Motor neuron (in vitro differentiated cells): ENCODE measurements at regions not wholly inside any gene's neighbourhood (a gene's known extent, or its start where the extent isn't known, plus 50 kb on each side); places are given as distances from the start of the nearest gene placed in this dataset.
"Not testable (repeated sequence)": the region's sequence is repeated elsewhere in the genome, so short reads cannot be mapped to it uniquely, and the experiment has no call there.

Source experiments
- ATAC-seq, 8 experiments: fragments of 200-7000 bp; cut with Tn5 transposase; replicated peaks in 6 of 8; 2 replicates each; pipeline ENCODE4 v1.8.0; 2021; ENCODE audit warnings: mild to moderate bottlenecking in 8 of 8, moderate library complexity in 8 of 8
- H3K27ac ChIP-seq, 2 donors: fragments of 250-450 bp; sonication (Bioruptor Pico); 2 replicates each; pipeline ENCODE4 v1.9.0; 2021; ENCODE audit warnings: antibody characterized with exemption in 2 of 2, mild to moderate bottlenecking in 2 of 2, moderate library complexity in 1 of 2
- H3K4me1 ChIP-seq, 2 donors: fragments of 250-450 bp; sonication (Bioruptor Pico); replicated peaks in 1 of 2; 2 replicates each; pipeline ENCODE4 v1.6.1; 2021; ENCODE audit warnings: antibody characterized with exemption in 2 of 2, mild to moderate bottlenecking in 2 of 2, moderate library complexity in 1 of 2
- H3K4me3 ChIP-seq, 5 donors: fragments of 250-450 bp; sonication (Bioruptor Pico); 2 replicates each; pipeline ENCODE4 v1.9.0; 2021; ENCODE audit warnings: antibody characterized with exemption in 5 of 5, mild to moderate bottlenecking in 5 of 5, moderate library complexity in 4 of 5
- WGBS, 10 experiments: fragments of 450-650 bp; shearing (Covaris generic); methylation state at CpG; one replicate each; pipeline ENCODE4 v1.0.0; 2022; 5-methylcytosine and 5-hydroxymethylcytosine counted together
- in situ Hi-C, 9 experiments: fragments of 400-800 bp; cut with MboI; loops; one replicate each; pipeline ENCODE4 v1.15.0; 2021; ENCODE audit warnings: low sequenced_read_pairs in 9 of 9, low pct_unique_long_range_greater_than_20kb in 2 of 9; ENCODE audit not compliant: unreplicated experiment in 9 of 9

DNA sequence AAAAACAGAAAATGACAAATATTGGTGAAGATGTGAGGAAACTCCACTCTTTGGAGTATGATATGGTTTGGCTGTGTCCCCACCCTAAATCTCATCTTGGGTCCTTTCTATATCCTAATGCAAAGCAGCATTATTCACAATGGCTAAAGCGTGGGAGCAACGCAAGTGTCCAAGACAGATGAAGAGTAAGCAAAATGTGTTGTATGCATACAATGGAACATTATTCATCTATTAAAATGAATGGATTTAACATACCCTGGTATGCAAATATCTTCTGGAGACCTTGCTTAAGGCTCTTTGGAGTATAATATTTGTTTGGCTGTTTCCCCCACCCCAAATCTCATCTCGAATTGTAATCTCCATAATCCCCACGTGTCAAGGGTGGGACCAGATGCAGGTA lies 839.8 kb upstream of the POM121L12 start:
- peak in 3 of 8 experiments; percentile 50 to 73 (median 53) for ATAC-seq
- in situ Hi-C loops: no loop called here
- Histone ChIP-seq H3K4me1 (no peaks in the 10 kb centered on the region), H3K4me3 (no peak overlapping the region), H3K27ac (no peak overlapping the region)
- 0 to 100% (median 71%) methylated on average over 1 to 4 of the region's 4 CpGs; no CpG with 5 or more reads in 2 of the 10 experiments for WGBS, 10 experiments

DNA sequence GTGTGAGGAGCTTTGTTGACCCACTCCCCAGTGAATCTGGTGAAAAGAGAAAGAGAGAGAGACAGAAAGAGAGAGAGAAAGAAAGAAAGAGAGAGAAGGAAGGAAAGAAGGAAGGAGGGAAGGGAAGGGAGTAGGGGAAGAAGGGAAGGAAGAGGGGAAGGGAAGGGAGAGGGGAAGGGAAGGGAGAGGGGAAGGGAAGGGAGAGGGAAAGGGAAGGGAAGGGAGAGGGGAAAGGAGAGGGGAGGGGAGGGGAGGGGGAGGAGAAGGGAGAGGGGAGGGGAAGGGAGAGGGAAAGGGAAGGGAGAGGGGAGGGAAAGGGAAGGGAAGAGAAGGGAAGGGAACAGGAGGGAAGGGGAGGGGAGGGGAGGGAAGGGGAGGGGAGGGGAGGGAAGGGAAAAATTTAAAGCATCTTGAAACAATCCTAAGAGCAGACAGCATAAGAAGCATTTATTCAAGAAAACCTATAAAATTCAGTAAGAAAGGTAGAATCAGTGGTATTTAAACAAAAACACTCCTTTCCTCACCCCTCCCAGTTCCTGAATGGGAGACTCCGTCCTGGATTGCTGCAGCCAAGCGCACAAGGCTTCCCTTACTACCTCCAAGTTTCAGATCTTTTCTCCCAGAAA lies 846.2 kb upstream of the POM121L12 start:
- no peaks in the 10 kb centered on the region for H3K4me1 ChIP-seq
- 67 to 100% (median 83%) methylated on average over 1 to 2 of the region's 2 CpGs; no CpG with 5 or more reads in 6 of the 10 experiments for WGBS, 10 experiments

DNA sequence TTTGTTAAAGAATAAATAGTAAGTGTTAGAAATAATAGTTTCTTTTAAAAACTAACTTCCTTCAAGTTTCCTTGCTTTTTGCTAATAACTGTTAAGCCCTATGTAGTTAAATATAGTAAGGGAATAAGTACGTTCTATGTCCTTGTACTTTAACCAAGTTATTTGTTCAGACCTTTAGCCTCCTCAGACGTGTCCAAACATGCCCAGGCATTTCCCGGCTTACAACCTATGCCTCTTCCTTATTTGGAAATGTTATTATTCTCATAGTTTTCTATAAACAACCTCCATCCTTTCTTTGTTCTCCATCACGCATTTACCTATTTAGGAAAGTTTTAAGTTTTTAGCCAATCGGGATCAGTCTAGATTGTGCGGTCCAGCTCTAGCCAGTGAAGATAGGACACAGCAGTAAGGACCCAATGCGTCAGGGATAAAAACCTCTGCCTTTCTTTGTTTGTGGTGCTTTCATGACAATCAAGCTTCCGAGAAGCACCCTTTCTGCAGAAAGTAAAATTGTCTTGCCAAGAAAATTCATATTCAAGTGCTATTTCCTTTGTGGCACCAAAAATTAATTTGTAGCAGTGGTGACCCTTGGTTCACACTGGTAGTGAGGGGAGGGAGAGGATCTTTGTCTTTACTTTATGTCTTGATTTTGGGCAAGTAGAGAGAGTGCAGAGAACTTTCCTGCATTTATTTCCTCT lies 851.3 kb upstream of the POM121L12 start:
- no peaks in the 10 kb centered on the region for H3K4me1 ChIP-seq
- in situ Hi-C loops: no loop called here
- WGBS, 10 experiments: 21 to 100% (median 82%) methylated on average over 1 to 8 of the region's 8 CpGs
- H3K27ac ChIP-seq: no peak overlapping the region
- H3K4me3 ChIP-seq: no peak overlapping the region
- no peak for ATAC-seq

More for the DNA sequence above, 846.2 kb upstream of the POM121L12 start:
- in situ Hi-C loops: no loop called here
- Histone ChIP-seq H3K4me3 (no peak overlapping the region), H3K27ac (no peak overlapping the region)
- no peak for ATAC-seq

DNA sequence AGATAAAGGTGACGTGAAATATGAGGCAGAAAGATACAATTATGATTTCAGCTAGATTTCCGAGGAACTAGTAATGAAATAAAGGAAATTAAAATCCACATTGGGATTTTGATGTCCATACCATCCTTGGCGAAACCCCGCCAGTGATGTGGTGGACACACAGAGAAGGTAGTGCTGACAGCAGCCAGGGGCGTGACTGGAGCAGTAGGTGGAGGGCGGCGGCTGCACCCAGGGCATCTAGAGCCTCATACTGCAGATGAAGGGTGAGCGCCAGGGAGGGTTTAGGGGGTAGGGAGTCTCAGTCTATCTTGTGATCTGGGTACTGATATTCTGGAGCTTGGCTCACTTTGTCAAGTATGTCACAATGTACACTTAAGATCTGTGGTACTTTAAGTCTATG lies 855.5 kb upstream of the POM121L12 start:
- ATAC-seq: no peak
- 4 to 100% (median 87%) methylated on average over 2 to 8 of the region's 8 CpGs; no CpG with 5 or more reads in 1 of the 10 experiments for WGBS, 10 experiments
- H3K4me3 ChIP-seq: no peak overlapping the region
- H3K27ac ChIP-seq: no peak overlapping the region
- no peaks in the 10 kb centered on the region for H3K4me1 ChIP-seq
- in situ Hi-C loops: no loop called here

DNA sequence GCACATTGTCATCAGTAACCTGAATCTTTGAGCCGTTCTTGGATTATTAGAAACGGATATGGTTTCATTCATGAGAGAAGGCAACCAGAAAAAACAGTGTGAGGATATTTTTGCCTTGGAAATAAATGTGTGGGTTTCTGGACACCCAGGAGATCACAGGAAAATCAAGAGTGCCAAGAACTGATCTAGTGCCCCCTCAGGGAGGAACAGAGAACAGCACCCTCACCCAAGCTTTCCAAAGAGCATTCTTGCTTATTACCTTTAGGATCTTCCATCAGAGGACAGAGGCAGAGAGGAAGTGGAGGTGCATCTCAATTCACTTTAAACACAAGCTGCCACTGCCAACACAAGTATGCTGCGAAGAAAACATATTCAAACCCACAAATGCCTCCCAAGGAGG lies 851.5 kb upstream of the COBL start:
- H3K27ac ChIP-seq: no peak overlapping the region
- peaks cover 0 to 4% of the 10 kb centered on the region in 2 donors for H3K4me1 ChIP-seq
- ATAC-seq: no peak
- 0 to 100% (median 74%) methylated on average over 1 to 3 of the region's 3 CpGs; no CpG with 5 or more reads in 2 of the 10 experiments for WGBS, 10 experiments
- in situ Hi-C loops: no loop called here
- no peak overlapping the region for H3K4me3 ChIP-seq

DNA sequence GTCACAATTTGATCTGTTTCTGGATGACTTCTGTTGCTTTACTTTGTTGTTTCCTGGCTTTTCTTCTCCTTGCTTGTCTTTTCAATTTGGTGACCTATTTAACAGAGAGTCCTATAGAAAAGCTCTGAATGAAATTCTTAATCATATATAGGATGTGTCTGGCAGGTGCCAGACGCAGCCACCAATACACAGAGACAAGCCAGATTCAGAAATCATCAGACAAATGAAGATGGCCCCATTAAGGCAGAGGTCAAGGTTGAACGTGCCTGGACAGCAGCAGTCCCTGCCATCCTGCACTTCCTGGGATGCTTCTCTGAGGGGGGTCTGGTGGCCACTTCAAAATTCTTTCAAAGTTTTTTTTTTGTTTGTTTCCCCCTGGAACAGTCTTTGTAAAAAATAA lies 846.7 kb upstream of the COBL start:
- WGBS, 10 experiments: 0 to 100% (median 11%) methylated on average over 1 to 2 of the region's 2 CpGs; no CpG with 5 or more reads in 3 of the 10 experiments
- H3K4me1 ChIP-seq: no peaks in the 10 kb centered on the region
- no peak overlapping the region for H3K4me3 ChIP-seq
- in situ Hi-C loops: no loop called here
- ATAC-seq: no peak
- H3K27ac ChIP-seq: no peak overlapping the region

DNA sequence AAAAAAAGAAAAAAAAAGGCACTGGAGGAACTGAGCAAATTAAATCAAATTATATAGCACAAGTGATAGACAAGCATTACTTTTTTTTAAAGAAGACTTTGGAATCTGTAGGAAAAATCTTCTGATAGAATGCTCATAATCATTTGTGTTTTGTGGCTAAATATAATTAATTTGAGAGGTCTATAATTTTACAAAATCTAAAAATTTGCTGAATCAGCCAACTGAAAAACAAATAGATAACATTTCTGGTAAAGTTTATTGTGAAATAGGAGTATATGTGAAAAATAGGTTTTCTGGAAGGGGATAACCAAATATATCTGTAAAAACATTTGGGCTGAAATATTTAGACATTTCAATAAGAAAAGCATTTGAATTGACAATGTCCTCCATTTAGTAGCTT lies 844.9 kb upstream of the COBL start:
- Histone ChIP-seq H3K4me3 (no peak overlapping the region), H3K4me1 (no peaks in the 10 kb centered on the region), H3K27ac (no peak overlapping the region)
- ATAC-seq: no peak
- in situ Hi-C loops: no loop called here

DNA sequence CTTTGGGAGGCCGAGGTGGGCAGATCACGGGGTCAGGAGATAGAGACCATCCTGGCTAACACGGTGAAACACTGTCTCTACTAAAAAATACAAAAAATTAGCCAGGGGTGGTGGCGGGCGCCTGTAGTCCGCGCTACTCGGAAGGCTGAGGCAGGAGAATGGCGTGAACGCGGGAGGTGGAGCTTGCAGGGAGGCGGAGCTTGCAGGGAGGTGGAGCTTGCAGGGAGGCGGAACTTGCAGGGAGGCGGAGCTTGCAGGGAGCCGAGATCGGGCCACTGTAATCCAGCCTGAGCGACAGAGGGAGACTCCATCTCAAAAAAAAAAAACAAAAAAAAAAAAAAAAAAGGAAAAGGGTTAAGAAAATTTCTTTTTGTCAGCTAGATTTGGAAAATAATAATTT lies 842.8 kb upstream of the COBL start:
- H3K4me1 ChIP-seq, ATAC-seq, in situ Hi-C loops, H3K27ac ChIP-seq, H3K4me3 ChIP-seq: not testable (repeated sequence)
- WGBS, 10 experiments: 50 to 99% (median 95%) methylated on average over 4 to 12 of the region's 17 CpGs; no CpG with 5 or more reads in 3 of the 10 experiments

DNA sequence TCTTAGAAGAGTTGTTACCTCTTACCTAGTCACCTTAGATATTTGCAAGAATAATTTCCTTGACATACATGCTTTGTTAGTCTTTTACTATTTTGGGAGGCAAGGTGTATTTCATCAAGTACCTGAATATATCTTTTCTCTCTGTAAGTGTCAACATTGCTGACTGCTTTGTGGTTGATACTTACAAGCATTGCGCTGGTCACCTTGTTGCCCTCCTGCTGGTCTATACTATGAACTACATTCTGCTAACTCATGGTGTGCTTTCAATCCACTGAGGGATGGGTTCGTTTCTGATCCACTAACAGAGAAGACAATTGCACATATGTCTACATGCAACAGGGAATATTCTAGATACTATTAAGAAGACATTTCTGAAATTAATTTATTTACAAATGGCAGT lies 837.8 kb upstream of the COBL start:
- no peak overlapping the region for H3K4me3 ChIP-seq
- in situ Hi-C loops: no loop called here
- peaks cover 7% of the 10 kb centered on the region in 2 donors for H3K4me1 ChIP-seq
- H3K27ac ChIP-seq: no peak overlapping the region
- WGBS, 10 experiments: 0 to 100% (median 85%) methylated on average over 1 to 2 of the region's 2 CpGs
- ATAC-seq: no peak

DNA sequence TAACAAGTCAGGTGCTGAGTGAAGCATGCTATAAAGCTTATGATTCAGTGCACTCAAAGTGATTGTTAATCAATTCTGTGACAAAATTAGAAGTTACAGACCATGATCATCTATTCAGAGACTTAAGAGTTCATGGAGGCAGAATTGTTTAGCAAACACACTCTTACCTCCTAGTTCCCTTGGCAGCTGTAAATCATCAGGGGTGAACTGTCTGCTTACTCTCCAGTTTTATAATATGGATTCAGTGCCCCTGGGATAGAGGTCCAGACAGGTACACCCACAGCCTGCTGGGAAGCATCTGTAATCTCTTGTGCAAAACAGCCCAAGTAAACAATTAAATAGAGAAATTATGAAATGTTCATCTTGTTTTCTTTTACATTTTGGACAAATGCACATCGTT lies 835.0 kb upstream of the COBL start:
- ATAC-seq: peak in 5 of 8 experiments; percentile 30 to 90 (median 87)
- Histone ChIP-seq H3K27ac (no peak overlapping the region), H3K4me1 (peaks cover 7% of the 10 kb centered on the region in 2 donors), H3K4me3 (no peak overlapping the region)
- in situ Hi-C loops: no loop called here
- WGBS, 10 experiments: 0 to 92% (median 40%) methylated on average over 1 of the region's 1 CpG; no CpG with 5 or more reads in 4 of the 10 experiments

DNA sequence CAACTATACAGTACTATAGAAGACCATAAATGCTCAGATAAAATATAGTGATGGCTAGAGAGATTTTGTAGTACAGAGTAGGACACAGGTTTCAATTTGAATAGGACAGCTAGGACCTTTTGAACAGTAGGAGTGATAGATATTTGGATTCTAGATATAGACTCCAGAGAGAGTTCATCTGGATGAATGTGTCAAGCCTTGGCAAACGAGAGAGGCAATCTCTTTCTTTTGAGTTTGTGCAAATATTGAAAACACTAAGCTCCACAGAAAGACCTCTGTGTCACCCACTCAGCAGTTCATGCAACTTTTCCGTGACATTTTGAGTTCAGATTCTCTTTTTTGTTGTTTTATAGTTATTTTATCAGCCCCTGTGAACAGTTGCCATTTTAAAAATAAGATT lies 834.3 kb upstream of the COBL start:
- Histone ChIP-seq H3K4me1 (peaks cover 7% of the 10 kb centered on the region in 2 donors), H3K27ac (no peak overlapping the region), H3K4me3 (no peak overlapping the region)
- 0 to 88% (median 40%) methylated on average over 1 to 2 of the region's 2 CpGs for WGBS, 10 experiments
- ATAC-seq: no peak
- in situ Hi-C loops: no loop called here

DNA sequence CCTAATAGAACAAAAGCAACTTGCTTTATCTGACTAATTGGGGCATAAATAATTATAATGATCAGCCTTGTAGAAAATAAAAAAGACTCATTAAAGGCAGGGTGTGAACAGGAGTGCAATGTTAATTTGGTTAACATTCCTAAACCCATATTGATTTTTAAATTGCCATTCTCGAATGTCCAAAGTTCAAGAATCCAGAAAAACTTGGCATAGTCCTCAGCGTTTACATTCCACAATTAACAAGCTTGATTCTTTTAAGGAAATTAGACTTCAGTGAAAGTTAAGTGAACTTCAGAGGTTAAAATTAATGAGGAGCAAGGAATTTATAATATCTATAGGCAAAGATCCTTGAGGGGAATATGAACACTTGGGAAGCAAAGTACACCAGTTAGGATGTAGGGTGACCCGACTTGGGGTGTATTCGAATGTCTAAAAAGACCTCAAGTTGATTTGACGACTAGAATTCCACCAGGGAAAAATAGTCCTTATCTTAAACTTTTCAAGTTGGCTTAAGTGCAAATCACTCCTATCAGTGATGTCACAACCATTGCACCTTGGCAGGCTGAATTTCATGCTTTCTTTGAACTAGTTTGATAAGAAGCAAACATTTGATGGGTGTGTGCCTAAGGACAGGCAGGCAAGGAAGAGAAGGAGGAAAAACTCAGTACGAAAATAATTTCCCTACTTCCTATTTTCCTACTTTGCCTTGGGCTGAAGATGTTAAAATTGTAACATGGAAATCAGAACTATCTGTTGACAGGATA lies 830.4 kb upstream of the COBL start:
- peaks cover 5 to 7% of the 10 kb centered on the region in 2 donors for H3K4me1 ChIP-seq
- 0 to 100% (median 84%) methylated on average over 1 to 6 of the region's 6 CpGs; no CpG with 5 or more reads in 1 of the 10 experiments for WGBS, 10 experiments
- no peak overlapping the region for H3K27ac ChIP-seq
- ATAC-seq: no peak
- in situ Hi-C loops: no loop called here
- no peak overlapping the region for H3K4me3 ChIP-seq

DNA sequence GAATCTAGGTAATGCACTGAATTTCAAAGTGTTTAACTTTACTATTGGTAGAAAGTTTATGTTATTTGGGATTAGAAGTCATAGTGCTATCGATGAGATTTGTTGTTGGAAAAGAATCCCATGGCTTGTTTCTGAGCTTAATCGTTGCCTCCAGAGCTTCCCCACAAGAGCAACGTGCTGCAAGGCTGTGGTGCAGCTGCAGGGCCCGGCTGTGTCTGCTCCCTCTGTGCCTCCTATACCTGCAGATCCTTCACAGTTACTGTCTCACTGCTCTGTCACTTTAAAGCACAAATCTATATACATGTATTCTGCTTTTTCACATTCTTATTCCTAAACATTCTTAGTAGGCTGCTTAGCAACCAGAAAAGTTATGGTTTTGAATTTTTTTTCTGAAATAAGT lies 826.6 kb upstream of the COBL start:
- H3K27ac ChIP-seq: no peak overlapping the region
- 4 to 85% (median 48%) methylated on average over 2 to 4 of the region's 4 CpGs; no CpG with 5 or more reads in 2 of the 10 experiments for WGBS, 10 experiments

More for the DNA sequence above, 826.6 kb upstream of the COBL start:
- in situ Hi-C loops: no loop called here
- Histone ChIP-seq H3K4me3 (no peak overlapping the region), H3K4me1 (no peaks in the 10 kb centered on the region)
- ATAC-seq: no peak
